HG02885 (cell line): ENCODE measurements at regions not wholly inside any gene's neighbourhood (a gene's known extent, or its start where the extent isn't known, plus 50 kb on each side); places are given as distances from the start of the nearest gene placed in this dataset.
"Not testable (repeated sequence)": the region's sequence is repeated elsewhere in the genome, so short reads cannot be mapped to it uniquely, and the experiment has no call there.

Experiments
- ATAC-seq: cut with Tn5 transposase; IDR thresholded peaks from one replicate; pipeline ENCODE4 v1.9.1; 2021; ENCODE audit warnings: mild to moderate bottlenecking; ENCODE audit not compliant: unreplicated experiment, poor library complexity

GRCh38 chr15:93973287-93973686 is 258.1 kb upstream of the MCTP2 start:
- ATAC-seq, result no peak

- ATAC-seq, result no peak
Observed at GRCh38 chr15:93968773-93969172, 262.6 kb upstream of the MCTP2 start.

GRCh38 chr15:93965304-93965908 is 266.0 kb upstream of the MCTP2 start:
- no peak for ATAC-seq

- no peak for ATAC-seq
Observed at GRCh38 chr15:93954985-93955571, 276.3 kb upstream of the MCTP2 start.

GRCh38 chr15:93948726-93949125 is 282.6 kb upstream of the MCTP2 start:
- ATAC-seq, result no peak

- no peak for ATAC-seq
Observed at GRCh38 chr15:93943586-93943985, 287.8 kb upstream of the MCTP2 start.

GRCh38 chr15:93942269-93942694 is 289.1 kb upstream of the MCTP2 start:
- ATAC-seq, result no peak

- no peak for ATAC-seq
Observed at GRCh38 chr15:93941697-93942096, 289.7 kb upstream of the MCTP2 start.

GRCh38 chr15:93940226-93940625 is 291.1 kb upstream of the MCTP2 start:
- no peak for ATAC-seq

- peak; percentile 78 for ATAC-seq
Observed at GRCh38 chr15:93932164-93932776, 299.1 kb upstream of the MCTP2 start.

- no peak for ATAC-seq
Observed at GRCh38 chr15:93929375-93930094, 301.8 kb upstream of the MCTP2 start.

- ATAC-seq, result no peak
Observed at GRCh38 chr15:93920204-93920603, 311.2 kb upstream of the MCTP2 start.

- not testable (repeated sequence) for ATAC-seq
Observed at GRCh38 chr15:93918801-93919200, 312.6 kb upstream of the MCTP2 start.

GRCh38 chr15:93917181-93917580 is 314.2 kb upstream of the MCTP2 start:
- no peak for ATAC-seq

GRCh38 chr15:93913871-93914270 is 317.5 kb upstream of the MCTP2 start:
- no peak for ATAC-seq

- ATAC-seq, result no peak
Observed at GRCh38 chr15:93913310-93913709, 318.1 kb upstream of the MCTP2 start.

- ATAC-seq, result no peak
Observed at GRCh38 chr15:93900476-93901400, 330.6 kb upstream of the MCTP2 start.

GRCh38 chr15:93899817-93900216 is 331.5 kb upstream of the MCTP2 start:
- no peak for ATAC-seq

- ATAC-seq, result no peak
Observed at GRCh38 chr15:93897377-93897776, 334.0 kb upstream of the MCTP2 start.
